ENCODE measurements at regions not wholly inside any gene's neighbourhood (a gene's known extent, or its start where the extent isn't known, plus 50 kb on each side); places are given as distances from the start of the nearest gene placed in this dataset.
"Not testable (repeated sequence)": the region's sequence is repeated elsewhere in the genome, so short reads cannot be mapped to it uniquely, and the experiment has no call there.

DNA sequence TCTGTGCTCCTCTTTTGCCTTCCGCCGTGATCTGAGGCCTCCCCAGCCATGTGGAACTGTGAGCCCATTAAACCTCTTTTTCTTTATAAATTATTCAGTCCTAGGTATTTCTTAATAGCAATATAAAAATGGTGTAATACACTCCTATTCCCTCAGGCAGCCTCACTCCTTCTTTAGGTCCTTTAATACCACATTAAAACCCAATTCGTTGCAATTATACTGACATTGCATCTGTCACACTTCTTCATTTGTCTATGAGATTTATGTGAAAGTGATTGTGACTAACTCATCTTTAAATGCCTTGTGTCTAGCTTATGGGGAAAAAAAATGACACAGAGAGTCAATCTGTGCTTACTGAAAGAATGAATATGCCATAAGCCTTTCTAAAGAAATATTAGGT, 1035.2 kb upstream of the SLIT2 start:
- H3K27ac ChIP-seq (ENCODE audit: low read depth, low read length, severe bottlenecking): no peak overlapping the region
- H3K36me3 ChIP-seq (ENCODE audit: control insufficient read depth, insufficient read depth, low read length): no peaks in the 10 kb centered on the region
- WGBS, 2 experiments (ENCODE audit: insufficient coverage in 2 of 2): 100% methylated on average over 1 of the region's 3 CpGs; no CpG with 5 or more reads in 1 of the 2 experiments
- H3K9me3 ChIP-seq (ENCODE audit: control insufficient read depth, low read length): no peaks in the 10 kb centered on the region
- no peaks in the 10 kb centered on the region for H3K4me1 ChIP-seq (ENCODE audit: control insufficient read depth, insufficient read depth, low read length, poor library complexity, severe bottlenecking)
- H3K4me3 ChIP-seq (ENCODE audit: extremely low read depth, insufficient read depth, low read length, poor library complexity, severe bottlenecking): no peak overlapping the region

DNA sequence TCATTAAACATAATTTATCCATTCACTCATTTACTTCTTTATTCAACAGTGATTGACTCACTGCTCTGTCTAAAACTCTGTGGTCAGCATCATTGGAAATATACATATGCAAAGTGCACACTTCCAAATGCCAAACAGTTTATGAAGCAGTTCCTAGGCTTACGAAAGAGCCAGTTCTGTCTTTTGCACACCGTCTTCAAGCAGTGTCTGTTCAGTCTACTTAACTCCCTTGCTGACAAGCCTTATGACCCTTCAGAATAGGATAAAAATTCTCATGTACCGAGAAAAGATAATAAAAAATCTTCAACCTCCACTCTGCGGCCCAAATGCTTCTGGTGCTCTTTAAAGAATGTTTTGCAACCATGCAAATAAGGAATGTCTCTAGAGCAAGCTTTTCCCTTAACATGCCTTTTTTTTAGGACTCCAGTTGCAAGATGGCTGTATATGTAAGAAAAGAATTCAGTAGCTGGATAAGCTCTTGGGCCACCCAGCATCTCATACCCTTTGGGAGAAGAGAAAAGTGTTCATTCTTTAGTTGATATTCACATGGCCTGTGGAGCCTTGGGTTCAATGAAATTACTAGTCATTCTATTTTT, 1037.0 kb upstream of the SLIT2 start:
- 80 to 92% methylated on average over 2 of the region's 4 CpGs for WGBS, 2 experiments (ENCODE audit: insufficient coverage in 2 of 2)
- Histone ChIP-seq H3K9me3 (ENCODE audit: control insufficient read depth, low read length) (no peaks in the 10 kb centered on the region), H3K36me3 (ENCODE audit: control insufficient read depth, insufficient read depth, low read length) (no peaks in the 10 kb centered on the region), H3K27ac (ENCODE audit: low read depth, low read length, severe bottlenecking) (no peak overlapping the region), H3K4me3 (ENCODE audit: extremely low read depth, insufficient read depth, low read length, poor library complexity, severe bottlenecking) (no peak overlapping the region), H3K4me1 (ENCODE audit: control insufficient read depth, insufficient read depth, low read length, poor library complexity, severe bottlenecking) (no peaks in the 10 kb centered on the region)

DNA sequence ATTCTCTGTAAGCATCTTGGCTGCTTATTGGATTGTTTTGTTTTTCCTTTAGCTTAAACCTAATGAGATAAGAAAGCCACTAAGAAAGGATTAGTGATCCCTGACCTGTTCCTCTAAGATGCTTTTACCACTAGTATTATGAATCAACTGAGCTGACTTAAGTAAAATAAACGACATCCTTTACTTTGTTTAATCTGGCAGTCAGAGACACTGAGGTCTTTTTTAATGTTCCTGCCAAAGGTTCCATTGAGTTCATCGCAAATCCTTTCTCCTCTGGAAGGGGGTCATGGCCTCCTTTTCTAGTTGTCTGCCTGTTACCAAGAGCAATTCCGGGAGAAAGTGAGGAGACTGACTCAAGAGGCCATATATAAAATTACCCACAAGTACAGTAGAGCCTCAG, 1038.3 kb upstream of the SLIT2 start:
- H3K4me1 ChIP-seq (ENCODE audit: control insufficient read depth, insufficient read depth, low read length, poor library complexity, severe bottlenecking): no peaks in the 10 kb centered on the region
- H3K4me3 ChIP-seq (ENCODE audit: extremely low read depth, insufficient read depth, low read length, poor library complexity, severe bottlenecking): no peak overlapping the region
- H3K9me3 ChIP-seq (ENCODE audit: control insufficient read depth, low read length): no peaks in the 10 kb centered on the region
- WGBS, 2 experiments (ENCODE audit: insufficient coverage in 2 of 2): 84 to 86% methylated on average over 1 to 3 of the region's 3 CpGs
- H3K36me3 ChIP-seq (ENCODE audit: control insufficient read depth, insufficient read depth, low read length): no peaks in the 10 kb centered on the region
- H3K27ac ChIP-seq (ENCODE audit: low read depth, low read length, severe bottlenecking): no peak overlapping the region

DNA sequence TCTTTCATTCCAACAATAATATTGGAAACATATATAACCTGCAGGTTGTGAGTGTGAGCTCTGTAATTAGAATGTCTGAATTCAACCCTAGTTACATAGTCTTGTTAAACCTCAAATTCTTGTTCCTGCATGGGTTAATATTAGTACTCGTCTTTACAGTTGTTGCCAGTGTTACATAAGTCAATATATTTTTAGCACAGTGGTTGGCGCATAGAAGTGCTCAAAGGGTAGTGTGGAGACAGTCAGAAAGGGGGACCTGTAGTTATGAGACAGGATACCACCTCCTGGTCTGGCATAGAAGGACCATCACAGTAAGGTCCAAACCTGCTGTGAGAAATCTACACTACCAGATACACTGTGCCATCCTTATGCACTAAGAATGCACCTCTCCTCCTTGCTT, 1045.9 kb upstream of the SLIT2 start:
- Histone ChIP-seq H3K9me3 (ENCODE audit: control insufficient read depth, low read length) (no peaks in the 10 kb centered on the region), H3K4me1 (ENCODE audit: control insufficient read depth, insufficient read depth, low read length, poor library complexity, severe bottlenecking) (no peaks in the 10 kb centered on the region), H3K4me3 (ENCODE audit: extremely low read depth, insufficient read depth, low read length, poor library complexity, severe bottlenecking) (no peak overlapping the region), H3K27ac (ENCODE audit: low read depth, low read length, severe bottlenecking) (no peak overlapping the region), H3K36me3 (ENCODE audit: control insufficient read depth, insufficient read depth, low read length) (no peaks in the 10 kb centered on the region)
- WGBS, 2 experiments (ENCODE audit: insufficient coverage in 2 of 2): 89 to 93% methylated on average over 1 to 2 of the region's 2 CpGs

DNA sequence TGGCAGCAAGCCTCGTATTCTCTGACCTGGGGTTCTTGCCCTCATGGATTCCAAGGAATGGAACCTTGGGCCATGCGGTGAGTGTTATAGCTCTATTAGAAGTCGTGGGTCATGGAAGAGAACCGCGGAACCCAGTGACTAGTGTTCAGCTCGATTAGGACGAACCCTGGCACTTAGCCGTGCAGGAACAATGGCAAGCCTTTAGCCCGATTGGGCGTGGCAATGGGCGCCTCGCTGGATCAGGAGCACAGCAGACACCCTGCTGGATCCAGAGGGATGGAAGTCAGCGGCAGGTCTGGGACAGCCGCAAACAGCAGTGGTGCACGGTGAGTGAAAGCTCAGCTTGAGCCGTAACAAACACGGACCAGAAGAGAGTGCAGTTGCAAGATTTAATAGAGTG, 1053.9 kb upstream of the SLIT2 start:
- H3K9me3 ChIP-seq (ENCODE audit: control insufficient read depth, low read length); H3K4me3 ChIP-seq (ENCODE audit: extremely low read depth, insufficient read depth, low read length, poor library complexity, severe bottlenecking); H3K4me1 ChIP-seq (ENCODE audit: control insufficient read depth, insufficient read depth, low read length, poor library complexity, severe bottlenecking); H3K27ac ChIP-seq (ENCODE audit: low read depth, low read length, severe bottlenecking); H3K36me3 ChIP-seq (ENCODE audit: control insufficient read depth, insufficient read depth, low read length): not testable (repeated sequence)
- WGBS, 2 experiments (ENCODE audit: insufficient coverage in 2 of 2): 94 to 96% methylated on average over 15 to 17 of the region's 17 CpGs

DNA sequence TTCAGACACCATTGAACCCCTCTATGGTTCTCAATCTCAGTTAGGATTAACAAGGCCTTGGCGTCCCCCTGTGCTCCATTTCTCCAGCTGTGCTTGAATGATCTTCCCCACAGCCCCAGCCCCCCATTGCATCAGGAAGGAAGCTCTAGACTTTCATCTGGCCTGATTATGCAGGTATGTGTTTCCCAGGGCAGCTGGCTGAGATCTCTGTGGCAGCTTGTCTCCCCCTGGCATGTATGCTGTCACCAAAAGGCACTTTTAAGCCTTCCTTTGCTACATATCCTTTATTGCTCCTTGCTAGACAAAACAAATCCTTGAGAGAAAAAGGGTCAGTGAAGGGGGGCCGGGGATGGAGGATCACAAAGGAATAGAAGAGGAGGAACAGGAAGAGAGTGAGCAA, 1056.0 kb upstream of the SLIT2 start:
- no CpG with 5 or more reads among the region's 2 CpGs for WGBS, 2 experiments (ENCODE audit: insufficient coverage in 2 of 2)
- H3K4me1 ChIP-seq (ENCODE audit: control insufficient read depth, insufficient read depth, low read length, poor library complexity, severe bottlenecking): peaks cover 6% of the 10 kb centered on the region
- H3K36me3 ChIP-seq (ENCODE audit: control insufficient read depth, insufficient read depth, low read length): no peaks in the 10 kb centered on the region
- H3K4me3 ChIP-seq (ENCODE audit: extremely low read depth, insufficient read depth, low read length, poor library complexity, severe bottlenecking): no peak overlapping the region
- no peaks in the 10 kb centered on the region for H3K9me3 ChIP-seq (ENCODE audit: control insufficient read depth, low read length)
- peak overlapping the region; percentile 58 for H3K27ac ChIP-seq (ENCODE audit: low read depth, low read length, severe bottlenecking)

DNA sequence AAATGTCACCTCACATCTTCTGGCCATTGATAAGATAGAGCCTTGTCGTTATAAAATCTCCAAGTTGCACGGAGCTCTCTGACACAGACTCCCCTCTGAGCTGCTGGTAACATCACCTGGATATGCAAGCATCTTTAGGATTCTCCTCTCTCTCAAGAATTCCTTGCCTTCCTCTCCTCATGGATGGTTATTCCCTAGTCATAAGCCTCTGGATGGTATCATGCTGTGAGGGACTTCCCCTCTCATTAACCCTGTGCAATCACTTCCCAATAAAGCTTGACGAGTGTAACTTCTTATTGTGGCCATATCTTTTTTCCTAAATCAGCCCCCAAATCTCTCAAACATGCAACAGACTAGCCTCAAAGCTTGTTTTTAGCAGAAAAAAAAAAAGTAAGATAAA, 1057.0 kb upstream of the SLIT2 start:
- Histone ChIP-seq H3K36me3 (ENCODE audit: control insufficient read depth, insufficient read depth, low read length) (no peaks in the 10 kb centered on the region), H3K9me3 (ENCODE audit: control insufficient read depth, low read length) (no peaks in the 10 kb centered on the region), H3K4me3 (ENCODE audit: extremely low read depth, insufficient read depth, low read length, poor library complexity, severe bottlenecking) (no peak overlapping the region), H3K4me1 (ENCODE audit: control insufficient read depth, insufficient read depth, low read length, poor library complexity, severe bottlenecking) (peaks cover 6% of the 10 kb centered on the region), H3K27ac (ENCODE audit: low read depth, low read length, severe bottlenecking) (no peak overlapping the region)
- WGBS, 2 experiments (ENCODE audit: insufficient coverage in 2 of 2): 27 to 29% methylated on average over 2 to 3 of the region's 3 CpGs

DNA sequence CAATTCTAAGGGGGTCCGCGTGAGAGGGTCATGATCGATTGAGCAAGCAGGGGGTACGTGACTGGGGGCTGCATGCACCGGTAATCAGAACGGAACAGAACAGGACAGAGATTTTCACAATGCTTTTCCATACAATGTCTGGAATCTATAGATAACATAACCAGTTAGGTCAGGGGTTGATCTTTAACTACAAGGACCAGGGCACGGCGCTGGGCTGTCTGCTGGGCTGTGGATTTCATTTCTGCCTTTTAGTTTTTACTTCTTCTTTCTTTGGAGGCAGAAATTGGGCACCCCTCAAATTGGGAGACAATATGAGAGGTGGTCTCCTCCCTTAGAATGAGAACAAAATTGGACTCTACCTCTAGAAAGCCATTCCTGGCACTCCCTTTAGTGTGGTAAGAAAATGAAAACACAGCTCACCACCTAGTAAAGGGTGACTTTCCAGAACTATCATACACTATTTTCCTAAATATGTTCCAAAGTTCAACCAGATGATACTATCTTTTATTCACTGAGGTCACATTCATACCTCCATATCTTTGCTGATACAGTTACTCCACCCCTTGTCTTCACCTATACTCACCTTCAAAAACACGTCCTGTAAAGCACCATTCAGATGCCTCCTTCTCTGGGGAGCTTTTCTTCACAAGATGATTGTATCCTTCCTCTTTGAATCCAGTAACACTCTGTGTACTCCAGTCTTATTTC, 1058.3 kb upstream of the SLIT2 start:
- Histone ChIP-seq H3K4me1 (ENCODE audit: control insufficient read depth, insufficient read depth, low read length, poor library complexity, severe bottlenecking) (peaks cover 6% of the 10 kb centered on the region), H3K36me3 (ENCODE audit: control insufficient read depth, insufficient read depth, low read length) (no peaks in the 10 kb centered on the region), H3K9me3 (ENCODE audit: control insufficient read depth, low read length) (no peaks in the 10 kb centered on the region), H3K27ac (ENCODE audit: low read depth, low read length, severe bottlenecking) (no peak overlapping the region), H3K4me3 (ENCODE audit: extremely low read depth, insufficient read depth, low read length, poor library complexity, severe bottlenecking) (no peak overlapping the region)
- 77 to 94% methylated on average over 1 to 3 of the region's 9 CpGs for WGBS, 2 experiments (ENCODE audit: insufficient coverage in 2 of 2)

DNA sequence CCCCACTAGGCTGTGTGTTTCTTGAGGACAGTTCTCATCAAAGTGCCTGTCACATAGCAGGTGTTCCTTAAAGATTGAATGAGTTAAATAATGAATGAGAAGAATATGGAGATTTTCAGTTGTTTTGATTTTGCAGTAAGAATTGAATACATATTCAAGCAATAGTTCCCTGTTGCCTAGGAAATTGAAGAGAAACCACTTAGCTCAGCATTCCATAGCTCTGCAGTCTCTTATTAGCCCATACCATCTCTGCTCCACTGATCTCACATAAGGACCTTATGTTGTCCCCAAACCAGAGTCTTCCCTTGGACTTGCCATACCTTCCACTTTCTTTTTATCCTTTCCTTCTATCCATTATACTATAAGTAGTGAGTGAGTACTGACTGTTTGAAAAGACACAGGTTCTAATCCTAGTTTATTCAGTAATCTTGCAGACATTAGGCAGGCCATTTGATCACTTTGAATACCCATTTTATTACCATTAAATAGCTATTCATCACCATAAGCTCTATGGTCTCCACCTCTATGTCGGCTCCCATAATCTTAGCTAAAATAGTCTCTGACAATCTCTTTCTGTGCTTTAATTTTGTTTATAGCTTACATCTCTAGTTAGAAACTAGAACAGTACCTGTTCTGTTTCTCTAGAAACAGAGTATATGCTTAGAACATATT, 1059.6 kb upstream of the SLIT2 start:
- Histone ChIP-seq H3K27ac (ENCODE audit: low read depth, low read length, severe bottlenecking) (no peak overlapping the region), H3K4me3 (ENCODE audit: extremely low read depth, insufficient read depth, low read length, poor library complexity, severe bottlenecking) (no peak overlapping the region), H3K36me3 (ENCODE audit: control insufficient read depth, insufficient read depth, low read length) (no peaks in the 10 kb centered on the region), H3K4me1 (ENCODE audit: control insufficient read depth, insufficient read depth, low read length, poor library complexity, severe bottlenecking) (peaks cover 6% of the 10 kb centered on the region), H3K9me3 (ENCODE audit: control insufficient read depth, low read length) (no peaks in the 10 kb centered on the region)
- 100% methylated on average over 1 of the region's 1 CpG; no CpG with 5 or more reads in 1 of the 2 experiments for WGBS, 2 experiments (ENCODE audit: insufficient coverage in 2 of 2)

DNA sequence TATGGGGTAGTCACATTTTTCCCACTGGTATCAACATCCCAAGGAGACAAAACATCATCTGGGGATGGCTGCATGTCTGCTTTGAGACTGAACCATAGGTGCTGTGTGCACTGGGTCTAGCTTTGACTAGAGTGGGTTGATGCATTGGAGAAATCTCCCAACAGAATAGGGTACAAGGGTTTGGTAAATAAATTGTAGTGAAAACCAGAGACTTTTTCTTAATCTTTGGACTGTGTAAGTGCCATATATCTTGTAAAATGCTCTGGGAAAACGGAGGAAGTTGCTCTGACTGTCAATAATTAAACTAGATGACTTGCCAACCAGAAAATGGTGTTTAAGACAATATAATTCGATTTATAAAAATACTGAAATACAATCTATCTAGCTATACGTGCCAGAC, 1064.0 kb upstream of the SLIT2 start:
- Histone ChIP-seq H3K4me3 (ENCODE audit: extremely low read depth, insufficient read depth, low read length, poor library complexity, severe bottlenecking) (no peak overlapping the region), H3K27ac (ENCODE audit: low read depth, low read length, severe bottlenecking) (no peak overlapping the region), H3K4me1 (ENCODE audit: control insufficient read depth, insufficient read depth, low read length, poor library complexity, severe bottlenecking) (peaks cover 6% of the 10 kb centered on the region), H3K9me3 (ENCODE audit: control insufficient read depth, low read length) (no peaks in the 10 kb centered on the region), H3K36me3 (ENCODE audit: control insufficient read depth, insufficient read depth, low read length) (no peaks in the 10 kb centered on the region)
- no CpG with 5 or more reads among the region's 3 CpGs for WGBS, 2 experiments (ENCODE audit: insufficient coverage in 2 of 2)

DNA sequence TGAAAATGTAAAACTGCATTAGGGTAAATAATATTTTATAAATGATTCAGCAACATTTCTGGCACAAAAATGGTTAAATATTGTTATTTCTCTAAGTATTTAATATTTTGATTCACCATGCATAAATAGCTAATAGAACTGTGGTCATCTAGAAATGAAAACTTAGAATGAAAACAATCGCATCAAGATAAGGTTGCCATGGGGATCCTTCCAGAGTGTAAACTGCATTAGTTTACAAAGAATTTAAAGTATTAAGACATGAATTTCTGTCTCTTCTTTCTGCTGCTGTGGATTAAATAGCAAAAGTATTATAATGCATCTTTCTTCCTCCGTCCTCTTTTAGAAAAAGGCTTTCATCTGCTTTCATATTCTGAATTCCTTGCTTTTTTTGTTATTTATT, 1064.6 kb upstream of the SLIT2 start:
- no CpG with 5 or more reads among the region's 2 CpGs for WGBS, 2 experiments (ENCODE audit: insufficient coverage in 2 of 2)
- H3K9me3 ChIP-seq (ENCODE audit: control insufficient read depth, low read length): no peaks in the 10 kb centered on the region
- peak overlapping the region; percentile 20 for H3K27ac ChIP-seq (ENCODE audit: low read depth, low read length, severe bottlenecking)
- H3K4me3 ChIP-seq (ENCODE audit: extremely low read depth, insufficient read depth, low read length, poor library complexity, severe bottlenecking): no peak overlapping the region
- no peaks in the 10 kb centered on the region for H3K36me3 ChIP-seq (ENCODE audit: control insufficient read depth, insufficient read depth, low read length)
- peaks cover 6% of the 10 kb centered on the region for H3K4me1 ChIP-seq (ENCODE audit: control insufficient read depth, insufficient read depth, low read length, poor library complexity, severe bottlenecking)
